ENCODE measurements at regions not wholly inside any gene's neighbourhood (a gene's known extent, or its start where the extent isn't known, plus 50 kb on each side); places are given as distances from the start of the nearest gene placed in this dataset.

DNA sequence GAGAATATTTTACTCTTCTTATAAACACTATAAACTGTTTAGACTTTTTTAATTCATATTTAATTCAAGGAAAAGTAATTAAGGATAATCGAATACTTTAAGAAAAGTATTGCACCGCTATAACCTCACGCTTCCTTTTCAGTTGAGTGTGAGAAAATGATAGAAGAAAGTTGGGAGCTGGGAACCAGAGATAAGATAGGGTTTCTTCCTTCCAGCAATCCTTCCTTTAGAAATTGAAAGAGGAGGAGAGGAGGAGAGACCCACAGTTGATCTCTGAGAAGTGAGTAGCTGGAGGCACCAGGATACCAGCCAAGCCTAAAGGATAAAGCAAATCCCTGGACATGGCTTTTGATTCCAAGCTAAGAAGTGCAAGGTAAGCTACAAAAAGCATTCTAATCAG lies 242.3 kb upstream of the NOCT start:
- Histone ChIP-seq H3K9me3 (replicated peaks; ENCODE audit: control insufficient read depth, insufficient read depth, low read length) (no peaks in the 10 kb centered on the region), H3K36me3 (ENCODE audit: control insufficient read depth in 2 of 2, extremely low read depth in 1 of 2, insufficient read depth in 2 of 2, low read length in 2 of 2) (no peaks in the 10 kb centered on the region), H3K4me2 (ENCODE audit: insufficient read depth, low read length) (no peak overlapping the region), H3K27me3 (ENCODE audit: control insufficient read depth in 2 of 2, insufficient read depth in 2 of 2, low read length in 2 of 2) (no peaks in the 10 kb centered on the region), H3K27ac (ENCODE audit: insufficient read depth, low read depth, low read length) (no peak overlapping the region), H3K9me1 (replicated peaks; ENCODE audit: control insufficient read depth, extremely low read depth, insufficient read depth, low read length) (no peaks in the 10 kb centered on the region), H2AFZ (ENCODE audit: low read depth, low read length) (no peak overlapping the region), H3K4me1 (ENCODE audit: control insufficient read depth, extremely low read depth, insufficient read depth, low read length) (no peaks in the 10 kb centered on the region), H3K4me3 (replicated peaks in 1 of 3; ENCODE audit: insufficient read depth in 1 of 3, low read depth in 1 of 3, low read length in 3 of 3) (no peak overlapping the region), H4K20me1 (replicated peaks; ENCODE audit: control insufficient read depth, extremely low read depth, insufficient read depth, low read length) (no peaks in the 10 kb centered on the region), H3K79me2 (ENCODE audit: control insufficient read depth, insufficient read depth, low read length) (no peaks in the 10 kb centered on the region), H3K9ac (replicated peaks; ENCODE audit: extremely low read depth, insufficient read depth, low read length) (no peak overlapping the region)
- intact Hi-C loops (cut with micrococcal nuclease): no loop called here
- no peak for FAIRE-seq
- dilution Hi-C loops (cut with MboI; ENCODE audit: extremely low pct_ligation_motif_present, low sequenced_read_pairs): no loop called here
- ChIA-PET POLR2A (no interaction called here), CTCF (interaction anchor here (0.9 kb wide), 1 partner anchor 17 kb away, joined by 3 read pairs; no protein-coding TSS in a partner anchor)
- TF ChIP-seq, protein P1, sequence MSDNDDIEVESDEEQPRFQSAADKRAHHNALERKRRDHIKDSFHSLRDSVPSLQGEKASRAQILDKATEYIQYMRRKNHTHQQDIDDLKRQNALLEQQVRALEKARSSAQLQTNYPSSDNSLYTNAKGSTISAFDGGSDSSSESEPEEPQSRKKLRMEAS (IDR thresholded peaks at IDR 0.05; ENCODE audit: insufficient read depth, insufficient read length): no peak
- TF ChIP-seq EZH2 (IDR thresholded peaks at IDR 0.05; ENCODE audit: borderline replicate concordance, low read depth, low read length, severe bottlenecking) (no peak), JUN (IDR thresholded peaks at IDR 0.05; ENCODE audit: borderline replicate concordance, insufficient read depth, insufficient read length, low read depth) (no peak), FOS (IDR thresholded peaks at IDR 0.05; ENCODE audit: borderline replicate concordance, insufficient read depth, low read length) (no peak), GATA2 (IDR thresholded peaks at IDR 0.05; ENCODE audit: insufficient read depth, insufficient read length, low read depth, low read length) (no peak), POLR2A (IDR thresholded peaks at IDR 0.05; ENCODE audit: low read depth, low read length) (no peak), MYC (IDR thresholded peaks at IDR 0.05; ENCODE audit: low read depth, low read length) (no peak), POLR2AphosphoS5 (IDR thresholded peaks at IDR 0.05; ENCODE audit: insufficient read depth, low read depth, low read length) (no peak)
- TF ChIP-seq, protein P2, sequence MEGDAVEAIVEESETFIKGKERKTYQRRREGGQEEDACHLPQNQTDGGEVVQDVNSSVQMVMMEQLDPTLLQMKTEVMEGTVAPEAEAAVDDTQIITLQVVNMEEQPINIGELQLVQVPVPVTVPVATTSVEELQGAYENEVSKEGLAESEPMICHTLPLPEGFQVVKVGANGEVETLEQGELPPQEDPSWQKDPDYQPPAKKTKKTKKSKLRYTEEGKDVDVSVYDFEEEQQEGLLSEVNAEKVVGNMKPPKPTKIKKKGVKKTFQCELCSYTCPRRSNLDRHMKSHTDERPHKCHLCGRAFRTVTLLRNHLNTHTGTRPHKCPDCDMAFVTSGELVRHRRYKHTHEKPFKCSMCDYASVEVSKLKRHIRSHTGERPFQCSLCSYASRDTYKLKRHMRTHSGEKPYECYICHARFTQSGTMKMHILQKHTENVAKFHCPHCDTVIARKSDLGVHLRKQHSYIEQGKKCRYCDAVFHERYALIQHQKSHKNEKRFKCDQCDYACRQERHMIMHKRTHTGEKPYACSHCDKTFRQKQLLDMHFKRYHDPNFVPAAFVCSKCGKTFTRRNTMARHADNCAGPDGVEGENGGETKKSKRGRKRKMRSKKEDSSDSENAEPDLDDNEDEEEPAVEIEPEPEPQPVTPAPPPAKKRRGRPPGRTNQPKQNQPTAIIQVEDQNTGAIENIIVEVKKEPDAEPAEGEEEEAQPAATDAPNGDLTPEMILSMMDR (IDR thresholded peaks at IDR 0.05; ENCODE audit: extremely low read depth in 1 of 2, insufficient read depth in 1 of 2, low read depth in 1 of 2, low read length in 2 of 2): no peak
- no peak for DNase-seq (ENCODE audit: low read depth, low spot score)
- no TSS peak for BruUV-seq (replicated peaks)
